ENCODE measurements at regions not wholly inside any gene's neighbourhood (a gene's known extent, or its start where the extent isn't known, plus 50 kb on each side); places are given as distances from the start of the nearest gene placed in this dataset.

GRCh38 chr4:24055623-24056022 lies 165.8 kb upstream of the PPARGC1A start:
- H3K4me3 ChIP-seq (ENCODE audit: extremely low read depth in 1 of 4, insufficient read depth in 2 of 4, low read depth in 3 of 4, low read length in 4 of 4), result no peak overlapping the region
- H2BK120ac ChIP-seq (replicated peaks; ENCODE audit: low read depth, low read length), result no peak overlapping the region
- H3K27me3 ChIP-seq (replicated peaks in 1 of 4; ENCODE audit: control insufficient read depth in 3 of 4, extremely low read depth in 1 of 4, insufficient read depth in 3 of 4, low read length in 3 of 4), result no peaks in the 10 kb centered on the region
- DNase-seq (ENCODE audit: low read depth in 1 of 2, low spot score in 2 of 2), result no peak
- H2AFZ ChIP-seq (ENCODE audit: low read length), result no peak overlapping the region
- no peak overlapping the region for H3K9ac ChIP-seq (replicated peaks in 1 of 4; ENCODE audit: extremely low read depth in 1 of 4, low read depth in 3 of 4, low read length in 3 of 4)
- no peak overlapping the region for H3K4ac ChIP-seq (replicated peaks; ENCODE audit: insufficient read length, low read depth, low read length)
- no peak overlapping the region for H2BK20ac ChIP-seq (ENCODE audit: low read length)
- H4K5ac ChIP-seq (ENCODE audit: insufficient read length, low read depth, low read length), result no peak overlapping the region
- H3K56ac ChIP-seq (replicated peaks; ENCODE audit: insufficient read length, low read depth, low read length), result no peak overlapping the region
- H3K23me2 ChIP-seq (ENCODE audit: low read depth, low read length), result no peaks in the 10 kb centered on the region
- no peaks in the 10 kb centered on the region for H4K20me1 ChIP-seq (replicated peaks in 1 of 2; ENCODE audit: control insufficient read depth in 1 of 2, insufficient read depth in 2 of 2, low read length in 2 of 2)
- no peaks in the 10 kb centered on the region; a peak in 1 of 8 replicates for H3K36me3 ChIP-seq (ENCODE audit: control insufficient read depth in 2 of 4, insufficient read depth in 4 of 4, low read length in 3 of 4)
- no peak overlapping the region for H4K91ac ChIP-seq (replicated peaks; ENCODE audit: insufficient read length, low read length)
- no peak overlapping the region for H4K8ac ChIP-seq (ENCODE audit: extremely low read depth, insufficient read depth, low read length)
- no peaks in the 10 kb centered on the region for H3K4me1 ChIP-seq (replicated peaks in 1 of 4; ENCODE audit: control insufficient read depth in 3 of 4, insufficient read depth in 4 of 4, low read length in 3 of 4)
- no peak overlapping the region for H3K23ac ChIP-seq (ENCODE audit: insufficient read length)
- no peak overlapping the region for H2AK5ac ChIP-seq (ENCODE audit: low read depth, low read length)
- no peak overlapping the region for H2BK15ac ChIP-seq (ENCODE audit: low read length)
- ChIA-PET CTCF (ENCODE audit: partially characterized antibody) (interaction anchor here (1.0 to 1.3 kb wide), 2 partner anchors 17 to 89 kb away, joined by 3 to 5 read pairs; no protein-coding TSS in a partner anchor), POLR2A (ENCODE audit: partially characterized antibody) (no interaction called here)
- H3K9me3 ChIP-seq (ENCODE audit: insufficient read depth in 2 of 2, low read depth in 1 of 2, low read length in 1 of 2), result no peaks in the 10 kb centered on the region
- no peaks in the 10 kb centered on the region for H3K79me1 ChIP-seq (ENCODE audit: low read depth, low read length)
- no peak overlapping the region for H3K27ac ChIP-seq (ENCODE audit: low read depth, low read length)
- no peak overlapping the region for H2BK12ac ChIP-seq (ENCODE audit: low read depth, low read length)
- no peak for TF ChIP-seq KDM5A (IDR thresholded peaks at IDR 0.05; ENCODE audit: low read length)
- whole genome bisulfite sequencing, 2 experiments (ENCODE audit: extremely low coverage in 1 of 2, insufficient coverage in 1 of 2, insufficient read length in 1 of 2, insufficient replicate concordance in 2 of 2, low coverage in 1 of 2, low lambda C conversion rate in 2 of 2, missing lambda C conversion rate in 1 of 2), result 97% methylated on average over 3 of the region's 3 CpGs; no CpG with 5 or more reads in 1 of the 2 experiments
- H3K14ac ChIP-seq (ENCODE audit: insufficient read length), result no peak overlapping the region
- H3K18ac ChIP-seq (ENCODE audit: extremely low read depth, low read length), result no peak overlapping the region
- no peak overlapping the region for H3K4me2 ChIP-seq (ENCODE audit: insufficient read depth in 1 of 2, low read depth in 2 of 2, low read length in 2 of 2)
- no peak for FAIRE-seq
- H2BK5ac ChIP-seq (ENCODE audit: low read depth, low read length), result no peak overlapping the region
- no peaks in the 10 kb centered on the region for H3K79me2 ChIP-seq (ENCODE audit: control insufficient read depth in 1 of 2, insufficient read depth in 2 of 2, low read length in 2 of 2)
